ENCODE measurements at regions not wholly inside any gene's neighbourhood (a gene's known extent, or its start where the extent isn't known, plus 50 kb on each side); places are given as distances from the start of the nearest gene placed in this dataset.

- H3K36me3 Mint-ChIP-seq = no peaks in the 10 kb centered on the region
- no peaks in the 10 kb centered on the region for H3K4me1 Mint-ChIP-seq
- no peak overlapping the region for H3K4me3 Mint-ChIP-seq
- peaks cover 0 to 3% (median 0%) of the 10 kb centered on the region in 3 donors for H3K27me3 Mint-ChIP-seq (ENCODE audit: low read depth in 3 of 3)
- H3K27ac Mint-ChIP-seq = no peak overlapping the region
- H3K9me3 Mint-ChIP-seq = peaks cover 0 to 37% (median 25%) of the 10 kb centered on the region in 6 donors
- DNase-seq = no peak
Measured at GRCh38 chr2:139825726-139826125, 1045.5 kb upstream of the NXPH2 start.

GRCh38 chr2:139819273-139819796 lies 1039.1 kb upstream of the NXPH2 start:
- Mint-ChIP-seq H3K27me3 (ENCODE audit: low read depth in 3 of 3) (peaks cover 0 to 3% (median 1%) of the 10 kb centered on the region in 3 donors), H3K36me3 (no peaks in the 10 kb centered on the region), H3K4me3 (no peak overlapping the region), H3K27ac (no peak overlapping the region), H3K4me1 (no peaks in the 10 kb centered on the region), H3K9me3 (peaks cover 9 to 51% (median 25%) of the 10 kb centered on the region in 6 donors)
- no peak for DNase-seq

- no peak for DNase-seq
- no peaks in the 10 kb centered on the region for H3K4me1 Mint-ChIP-seq
- H3K4me3 Mint-ChIP-seq = no peak overlapping the region
- no peaks in the 10 kb centered on the region for H3K36me3 Mint-ChIP-seq
- peaks cover 8 to 69% (median 22%) of the 10 kb centered on the region in 6 donors for H3K9me3 Mint-ChIP-seq
- peaks cover 0 to 3% (median 0%) of the 10 kb centered on the region in 3 donors for H3K27me3 Mint-ChIP-seq (ENCODE audit: low read depth in 3 of 3)
- H3K27ac Mint-ChIP-seq = no peak overlapping the region
Measured at GRCh38 chr2:139814458-139814857, 1034.3 kb upstream of the NXPH2 start.

GRCh38 chr2:139813340-139813739 lies 1033.2 kb upstream of the NXPH2 start:
- Mint-ChIP-seq H3K27ac (no peak overlapping the region), H3K4me3 (no peak overlapping the region), H3K36me3 (no peaks in the 10 kb centered on the region), H3K4me1 (no peaks in the 10 kb centered on the region), H3K9me3 (peaks cover 3 to 65% (median 14%) of the 10 kb centered on the region in 6 donors), H3K27me3 (ENCODE audit: low read depth in 3 of 3) (peaks cover 0 to 3% (median 0%) of the 10 kb centered on the region in 3 donors)
- DNase-seq = no peak

- Mint-ChIP-seq H3K36me3 (no peaks in the 10 kb centered on the region), H3K4me3 (no peak overlapping the region), H3K27me3 (ENCODE audit: low read depth in 3 of 3) (peaks cover 0 to 1% (median 0%) of the 10 kb centered on the region in 3 donors), H3K9me3 (peaks cover 5 to 50% (median 18%) of the 10 kb centered on the region in 6 donors), H3K4me1 (no peaks in the 10 kb centered on the region), H3K27ac (no peak overlapping the region)
- no peak for DNase-seq
Measured at GRCh38 chr2:139805441-139805840, 1025.3 kb upstream of the NXPH2 start.

GRCh38 chr2:139798391-139798790 lies 1018.2 kb upstream of the NXPH2 start:
- Mint-ChIP-seq H3K27ac (no peak overlapping the region), H3K36me3 (no peaks in the 10 kb centered on the region), H3K9me3 (peaks cover 7 to 38% (median 20%) of the 10 kb centered on the region in 6 donors), H3K4me1 (no peaks in the 10 kb centered on the region), H3K27me3 (ENCODE audit: low read depth in 3 of 3) (peaks cover 0 to 1% (median 0%) of the 10 kb centered on the region in 3 donors), H3K4me3 (no peak overlapping the region)
- no peak for DNase-seq

GRCh38 chr2:139790807-139791752 lies 1010.9 kb upstream of the NXPH2 start:
- Mint-ChIP-seq H3K36me3 (no peaks in the 10 kb centered on the region), H3K9me3 (peaks cover 3 to 54% (median 15%) of the 10 kb centered on the region in 6 donors), H3K27ac (no peak overlapping the region), H3K27me3 (ENCODE audit: low read depth in 3 of 3) (no peaks in the 10 kb centered on the region), H3K4me3 (no peak overlapping the region), H3K4me1 (no peaks in the 10 kb centered on the region)
- no peak for DNase-seq

GRCh38 chr2:139790136-139790535 lies 1009.9 kb upstream of the NXPH2 start:
- Mint-ChIP-seq H3K36me3 (no peaks in the 10 kb centered on the region), H3K4me1 (no peaks in the 10 kb centered on the region), H3K4me3 (no peak overlapping the region), H3K9me3 (peaks cover 3 to 57% (median 15%) of the 10 kb centered on the region in 6 donors), H3K27me3 (ENCODE audit: low read depth in 3 of 3) (no peaks in the 10 kb centered on the region), H3K27ac (no peak overlapping the region)
- no peak for DNase-seq

- no peaks in the 10 kb centered on the region for H3K27me3 Mint-ChIP-seq (ENCODE audit: low read depth in 3 of 3)
Measured at GRCh38 chr2:139778732-139779131, 998.5 kb upstream of the NXPH2 start.

GRCh38 chr2:139773720-139774277 lies 993.6 kb upstream of the NXPH2 start:
- Mint-ChIP-seq H3K27ac (no peak overlapping the region), H3K27me3 (ENCODE audit: low read depth in 3 of 3) (no peaks in the 10 kb centered on the region), H3K9me3 (peaks cover 2 to 37% (median 10%) of the 10 kb centered on the region in 6 donors), H3K4me3 (no peak overlapping the region), H3K36me3 (peaks cover 0 to 6% (median 0%) of the 10 kb centered on the region in 3 donors), H3K4me1 (no peaks in the 10 kb centered on the region)
- no peak for DNase-seq

More at GRCh38 chr2:139778732-139779131, 998.5 kb upstream of the NXPH2 start:
- DNase-seq = no peak
- Mint-ChIP-seq H3K36me3 (peaks cover 0 to 6% (median 0%) of the 10 kb centered on the region in 3 donors), H3K4me3 (no peak overlapping the region), H3K27ac (no peak overlapping the region), H3K4me1 (no peaks in the 10 kb centered on the region), H3K9me3 (peaks cover 3 to 25% (median 8%) of the 10 kb centered on the region in 6 donors)

- Mint-ChIP-seq H3K4me3 (no peak overlapping the region), H3K36me3 (no peaks in the 10 kb centered on the region), H3K4me1 (no peaks in the 10 kb centered on the region), H3K9me3 (peaks cover 6 to 30% (median 15%) of the 10 kb centered on the region in 6 donors), H3K27ac (no peak overlapping the region), H3K27me3 (ENCODE audit: low read depth in 3 of 3) (no peaks in the 10 kb centered on the region)
- no peak for DNase-seq
Measured at GRCh38 chr2:139769633-139770032, 989.4 kb upstream of the NXPH2 start.

- H3K9me3 Mint-ChIP-seq = peaks cover 6 to 33% (median 14%) of the 10 kb centered on the region in 6 donors
- DNase-seq = no peak
- H3K4me1 Mint-ChIP-seq = no peaks in the 10 kb centered on the region
- no peaks in the 10 kb centered on the region for H3K27me3 Mint-ChIP-seq (ENCODE audit: low read depth in 3 of 3)
- no peak overlapping the region for H3K4me3 Mint-ChIP-seq
- no peak overlapping the region for H3K27ac Mint-ChIP-seq
- peaks cover 0 to 3% (median 0%) of the 10 kb centered on the region in 3 donors for H3K36me3 Mint-ChIP-seq
Measured at GRCh38 chr2:139763705-139764104, 983.5 kb upstream of the NXPH2 start.

- H3K4me3 Mint-ChIP-seq = no peak overlapping the region
- DNase-seq = no peak
- H3K4me1 Mint-ChIP-seq = no peaks in the 10 kb centered on the region
- peaks cover 0 to 1% (median 0%) of the 10 kb centered on the region in 3 donors for H3K27me3 Mint-ChIP-seq (ENCODE audit: low read depth in 3 of 3)
- H3K36me3 Mint-ChIP-seq = peaks cover 0 to 3% (median 0%) of the 10 kb centered on the region in 3 donors
- no peak overlapping the region for H3K27ac Mint-ChIP-seq
- H3K9me3 Mint-ChIP-seq = peaks cover 9 to 57% (median 33%) of the 10 kb centered on the region in 6 donors
Measured at GRCh38 chr2:139759000-139759505, 978.9 kb upstream of the NXPH2 start.

GRCh38 chr2:139746901-139747300 lies 966.7 kb upstream of the NXPH2 start:
- H3K4me1 Mint-ChIP-seq = no peaks in the 10 kb centered on the region
- DNase-seq = no peak
- no peaks in the 10 kb centered on the region for H3K36me3 Mint-ChIP-seq
- H3K4me3 Mint-ChIP-seq = no peak overlapping the region
- peaks cover 12 to 62% (median 40%) of the 10 kb centered on the region in 6 donors for H3K9me3 Mint-ChIP-seq
- no peaks in the 10 kb centered on the region for H3K27me3 Mint-ChIP-seq (ENCODE audit: low read depth in 3 of 3)
- H3K27ac Mint-ChIP-seq = no peak overlapping the region

Data from immature natural killer cell (primary cell).